Urinary bladder (tissue), 3 donors: ENCODE measurements at regions not wholly inside any gene's neighbourhood (a gene's known extent, or its start where the extent isn't known, plus 50 kb on each side); places are given as distances from the start of the nearest gene placed in this dataset.

Experiments
- DNase-seq: peaks from one replicate; pipeline ENCODE4 v3.0.0-alpha.2; 2015; ENCODE audit errors: extremely low spot score
- H3K27ac ChIP-seq: one replicate; pipeline ENCODE4 v1.5.1; 2013; ENCODE audit warnings: low read depth, mild to moderate bottlenecking, moderate library complexity
- H3K36me3 ChIP-seq: one replicate; pipeline ENCODE4 v1.6.1; 2013; ENCODE audit warnings: mild to moderate bottlenecking, moderate library complexity; ENCODE audit not compliant: insufficient read depth
- H3K4me1 ChIP-seq: one replicate; pipeline ENCODE4 v1.6.1; 2013; ENCODE audit warnings: mild to moderate bottlenecking, moderate library complexity; ENCODE audit not compliant: insufficient read depth
- H3K4me3 ChIP-seq: one replicate; pipeline ENCODE4 v1.5.1; 2013; ENCODE audit warnings: low read depth, low read length
- WGBS: extraction: QIAGEN DNeasy Blood & Tissue Kit; methylation state at CpG from one replicate; pipeline ENCODE4 v1.1.7; 2013; 5-methylcytosine and 5-hydroxymethylcytosine counted together
- donor health status: healthy with polysubstance abuse.
- donor health status: healthy.

GRCh38 chr1:96971439-96971838, 249.9 kb downstream of the PTBP2 start:
- H3K27ac ChIP-seq = no peak overlapping the region
- DNase-seq = no peak
- WGBS = 98% methylated on average over 2 of the region's 2 CpGs

GRCh38 chr1:96971849-96972602, 250.4 kb downstream of the PTBP2 start:
- 82% methylated on average over 8 of the region's 8 CpGs for whole genome bisulfite sequencing
- Histone ChIP-seq H3K36me3 (no peaks in the 10 kb centered on the region), H3K4me1 (peaks cover 1% of the 10 kb centered on the region), H3K27ac (no peak overlapping the region), H3K4me3 (no peak overlapping the region)
- no peak for DNase-seq

More at GRCh38 chr1:96971439-96971838, 249.9 kb downstream of the PTBP2 start:
- no peaks in the 10 kb centered on the region for H3K36me3 ChIP-seq
- H3K4me3 ChIP-seq = no peak overlapping the region
- peaks cover 1% of the 10 kb centered on the region for H3K4me1 ChIP-seq

GRCh38 chr1:96973605-96974004, 252.0 kb downstream of the PTBP2 start:
- 22% methylated on average over 1 of the region's 1 CpG for WGBS
- H3K4me3 ChIP-seq = no peak overlapping the region
- peaks cover 1% of the 10 kb centered on the region for H3K4me1 ChIP-seq
- no peak overlapping the region for H3K27ac ChIP-seq
- H3K36me3 ChIP-seq = no peaks in the 10 kb centered on the region
- no peak for DNase-seq

GRCh38 chr1:96978444-96978843, 256.9 kb downstream of the PTBP2 start:
- Histone ChIP-seq H3K27ac (no peak overlapping the region), H3K4me1 (no peaks in the 10 kb centered on the region), H3K4me3 (no peak overlapping the region), H3K36me3 (no peaks in the 10 kb centered on the region)
- 86% methylated on average over 3 of the region's 3 CpGs for WGBS
- DNase-seq = no peak

GRCh38 chr1:96978901-96979300, 257.3 kb downstream of the PTBP2 start:
- H3K4me1 ChIP-seq = no peaks in the 10 kb centered on the region
- no peaks in the 10 kb centered on the region for H3K36me3 ChIP-seq
- 82% methylated on average over 4 of the region's 4 CpGs for whole genome bisulfite sequencing
- DNase-seq = no peak
- H3K4me3 ChIP-seq = no peak overlapping the region
- no peak overlapping the region for H3K27ac ChIP-seq

GRCh38 chr1:96979304-96980268, 258.0 kb downstream of the PTBP2 start:
- H3K27ac ChIP-seq = no peak overlapping the region
- no peaks in the 10 kb centered on the region for H3K4me1 ChIP-seq
- 61% methylated on average over 3 of the region's 3 CpGs for WGBS
- no peak overlapping the region for H3K4me3 ChIP-seq
- peak; percentile 56 for DNase-seq
- H3K36me3 ChIP-seq = no peaks in the 10 kb centered on the region

GRCh38 chr1:96980448-96980847, 258.9 kb downstream of the PTBP2 start:
- H3K27ac ChIP-seq = no peak overlapping the region
- no peaks in the 10 kb centered on the region for H3K4me1 ChIP-seq
- no peak overlapping the region for H3K4me3 ChIP-seq
- no peak for DNase-seq
- 87% methylated on average over 2 of the region's 2 CpGs for WGBS
- no peaks in the 10 kb centered on the region for H3K36me3 ChIP-seq

GRCh38 chr1:96981181-96981580, 259.6 kb downstream of the PTBP2 start:
- Histone ChIP-seq H3K36me3 (no peaks in the 10 kb centered on the region), H3K27ac (no peak overlapping the region), H3K4me1 (no peaks in the 10 kb centered on the region), H3K4me3 (no peak overlapping the region)
- DNase-seq = no peak

- DNase-seq = no peak
- 84% methylated on average over 3 of the region's 3 CpGs for WGBS
- H3K36me3 ChIP-seq = no peaks in the 10 kb centered on the region
- no peak overlapping the region for H3K4me3 ChIP-seq
- no peak overlapping the region for H3K27ac ChIP-seq
- no peaks in the 10 kb centered on the region for H3K4me1 ChIP-seq
These were observed 260.5 kb downstream of the PTBP2 start for GRCh38 chr1:96982118-96982517.

GRCh38 chr1:96983866-96984265, 262.3 kb downstream of the PTBP2 start:
- Histone ChIP-seq H3K4me1 (no peaks in the 10 kb centered on the region), H3K36me3 (no peaks in the 10 kb centered on the region), H3K27ac (no peak overlapping the region), H3K4me3 (no peak overlapping the region)
- no peak for DNase-seq
- WGBS = 90% methylated on average over 8 of the region's 8 CpGs

GRCh38 chr1:96987186-96987703, 265.7 kb downstream of the PTBP2 start:
- no peaks in the 10 kb centered on the region for H3K4me1 ChIP-seq
- no peak for DNase-seq
- whole genome bisulfite sequencing = 96% methylated on average over 5 of the region's 5 CpGs

GRCh38 chr1:96989302-96989701, 267.7 kb downstream of the PTBP2 start:
- Histone ChIP-seq H3K27ac (no peak overlapping the region), H3K36me3 (no peaks in the 10 kb centered on the region), H3K4me1 (no peaks in the 10 kb centered on the region), H3K4me3 (no peak overlapping the region)
- no peak for DNase-seq
- WGBS = 94% methylated on average over 2 of the region's 2 CpGs

More at GRCh38 chr1:96987186-96987703, 265.7 kb downstream of the PTBP2 start:
- Histone ChIP-seq H3K4me3 (no peak overlapping the region), H3K27ac (no peak overlapping the region), H3K36me3 (no peaks in the 10 kb centered on the region)

- no peaks in the 10 kb centered on the region for H3K36me3 ChIP-seq
- WGBS = 72% methylated on average over 3 of the region's 3 CpGs
These were observed 268.6 kb downstream of the PTBP2 start for GRCh38 chr1:96990136-96990535.

GRCh38 chr1:96991261-96991660, 269.7 kb downstream of the PTBP2 start:
- Histone ChIP-seq H3K4me1 (no peaks in the 10 kb centered on the region), H3K36me3 (no peaks in the 10 kb centered on the region), H3K27ac (no peak overlapping the region), H3K4me3 (no peak overlapping the region)
- 100% methylated on average over 1 of the region's 1 CpG for WGBS
- DNase-seq = no peak

More at GRCh38 chr1:96990136-96990535, 268.6 kb downstream of the PTBP2 start:
- Histone ChIP-seq H3K4me1 (no peaks in the 10 kb centered on the region), H3K4me3 (no peak overlapping the region), H3K27ac (no peak overlapping the region)
- DNase-seq = no peak
